ENCODE measurements at regions not wholly inside any gene's neighbourhood (a gene's known extent, or its start where the extent isn't known, plus 50 kb on each side); places are given as distances from the start of the nearest gene placed in this dataset.

GRCh38 chr1:56019472-56019871, 559.9 kb downstream of the PLPP3 start:
- DNase-seq, result no peak

- DNase-seq, result no peak
These were observed 562.0 kb downstream of the PLPP3 start for GRCh38 chr1:56017336-56017735.

GRCh38 chr1:56003846-56004245, 575.5 kb downstream of the PLPP3 start:
- no peak for DNase-seq

- no peak for DNase-seq
These were observed 577.1 kb downstream of the PLPP3 start for GRCh38 chr1:56002231-56002630.

- no peak for DNase-seq
These were observed 578.9 kb downstream of the PLPP3 start for GRCh38 chr1:56000424-56000823.

GRCh38 chr1:55997536-55997935, 581.8 kb downstream of the PLPP3 start:
- no peak for DNase-seq

GRCh38 chr1:55993646-55994318, 585.6 kb downstream of the PLPP3 start:
- no peak for DNase-seq

GRCh38 chr1:55990007-55990406, 589.4 kb downstream of the PLPP3 start:
- DNase-seq, result no peak

GRCh38 chr1:55988963-55989452, 590.4 kb downstream of the PLPP3 start:
- DNase-seq, result no peak

- DNase-seq, result no peak
These were observed 591.7 kb downstream of the PLPP3 start for GRCh38 chr1:55987491-55988249.

GRCh38 chr1:55986003-55986402, 593.4 kb downstream of the PLPP3 start:
- no peak for DNase-seq

GRCh38 chr1:55981010-55981650, 598.2 kb downstream of the PLPP3 start:
- DNase-seq, result no peak

- no peak for DNase-seq
These were observed 598.8 kb downstream of the PLPP3 start for GRCh38 chr1:55980582-55980981.

- DNase-seq, result no peak
These were observed 604.5 kb downstream of the PLPP3 start for GRCh38 chr1:55974714-55975441.

GRCh38 chr1:55970526-55971110, 608.7 kb downstream of the PLPP3 start:
- DNase-seq, result no peak

- DNase-seq, result no peak
These were observed 610.0 kb downstream of the PLPP3 start for GRCh38 chr1:55969322-55969721.

GRCh38 chr1:55968661-55969060, 610.7 kb downstream of the PLPP3 start:
- no peak for DNase-seq

GRCh38 chr1:55965981-55966461, 613.3 kb downstream of the PLPP3 start:
- DNase-seq, result no peak

- DNase-seq, result no peak
These were observed 616.9 kb downstream of the PLPP3 start for GRCh38 chr1:55962472-55962871.

- DNase-seq, result no peak
These were observed 620.2 kb downstream of the PLPP3 start for GRCh38 chr1:55959136-55959548.

- DNase-seq, result no peak
These were observed 620.9 kb downstream of the PLPP3 start for GRCh38 chr1:55958498-55958897.

GRCh38 chr1:55957276-55957675, 622.1 kb downstream of the PLPP3 start:
- no peak for DNase-seq
